IPS-18c (cell line): ENCODE measurements at regions not wholly inside any gene's neighbourhood (a gene's known extent, or its start where the extent isn't known, plus 50 kb on each side); places are given as distances from the start of the nearest gene placed in this dataset.

Experiments used
- H3K4me3 ChIP-seq: 2 replicates; pipeline ENCODE4 v1.7.0; 2013; ENCODE audit warnings: low read depth, mild to moderate bottlenecking, low read length, moderate library complexity; ENCODE audit not compliant: insufficient read depth
- H3K9me3 ChIP-seq: one replicate; pipeline ENCODE4 v1.6.1; 2013; ENCODE audit warnings: mild to moderate bottlenecking, low read length, moderate library complexity; ENCODE audit not compliant: control insufficient read depth, insufficient read depth

DNA sequence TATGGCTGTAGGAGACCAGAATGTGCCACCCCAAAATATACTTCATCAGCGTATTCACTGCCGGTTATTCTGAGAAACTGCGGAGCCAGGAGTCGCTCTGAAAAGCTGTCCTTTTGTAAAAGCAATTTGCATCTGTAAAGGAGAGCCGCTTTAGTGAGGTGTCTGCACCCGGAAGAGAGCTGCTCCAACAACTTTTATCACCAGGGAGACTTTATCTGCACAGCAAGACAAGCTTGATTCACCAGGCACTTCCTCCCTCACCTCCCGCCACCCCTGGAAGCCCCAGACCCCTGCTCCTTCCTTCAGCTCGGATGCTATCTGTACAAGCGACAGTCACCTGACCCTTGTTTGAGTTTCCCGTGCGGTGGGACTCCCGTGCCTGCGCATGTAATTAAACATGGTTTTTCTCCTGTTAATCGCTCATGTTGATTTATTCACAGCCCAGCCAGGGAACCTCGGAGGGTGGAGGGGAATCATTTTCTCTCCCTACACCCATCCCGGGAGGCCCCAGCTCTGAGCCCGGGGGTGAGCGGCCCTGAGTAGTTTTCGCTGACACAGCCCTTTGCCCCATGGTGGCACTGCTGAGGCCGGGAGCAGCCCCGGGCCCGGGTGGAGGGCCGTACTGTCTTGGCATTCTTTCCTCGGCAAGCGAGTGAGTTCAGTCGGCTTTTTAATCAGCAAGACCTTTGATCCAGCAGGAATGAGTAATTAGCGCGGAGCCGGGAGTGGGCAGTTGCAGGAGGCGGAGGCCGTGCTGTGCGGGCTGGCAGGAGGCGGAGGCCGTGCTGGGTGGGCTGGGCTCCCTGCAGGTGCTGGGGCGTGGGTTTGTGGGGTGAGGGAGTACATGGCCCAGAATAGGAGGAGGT, 222.7 kb upstream of the CIBAR2 start:
- peak overlapping the region; percentile 36 for H3K4me3 ChIP-seq
- peaks cover 2% of the 10 kb centered on the region for H3K9me3 ChIP-seq

DNA sequence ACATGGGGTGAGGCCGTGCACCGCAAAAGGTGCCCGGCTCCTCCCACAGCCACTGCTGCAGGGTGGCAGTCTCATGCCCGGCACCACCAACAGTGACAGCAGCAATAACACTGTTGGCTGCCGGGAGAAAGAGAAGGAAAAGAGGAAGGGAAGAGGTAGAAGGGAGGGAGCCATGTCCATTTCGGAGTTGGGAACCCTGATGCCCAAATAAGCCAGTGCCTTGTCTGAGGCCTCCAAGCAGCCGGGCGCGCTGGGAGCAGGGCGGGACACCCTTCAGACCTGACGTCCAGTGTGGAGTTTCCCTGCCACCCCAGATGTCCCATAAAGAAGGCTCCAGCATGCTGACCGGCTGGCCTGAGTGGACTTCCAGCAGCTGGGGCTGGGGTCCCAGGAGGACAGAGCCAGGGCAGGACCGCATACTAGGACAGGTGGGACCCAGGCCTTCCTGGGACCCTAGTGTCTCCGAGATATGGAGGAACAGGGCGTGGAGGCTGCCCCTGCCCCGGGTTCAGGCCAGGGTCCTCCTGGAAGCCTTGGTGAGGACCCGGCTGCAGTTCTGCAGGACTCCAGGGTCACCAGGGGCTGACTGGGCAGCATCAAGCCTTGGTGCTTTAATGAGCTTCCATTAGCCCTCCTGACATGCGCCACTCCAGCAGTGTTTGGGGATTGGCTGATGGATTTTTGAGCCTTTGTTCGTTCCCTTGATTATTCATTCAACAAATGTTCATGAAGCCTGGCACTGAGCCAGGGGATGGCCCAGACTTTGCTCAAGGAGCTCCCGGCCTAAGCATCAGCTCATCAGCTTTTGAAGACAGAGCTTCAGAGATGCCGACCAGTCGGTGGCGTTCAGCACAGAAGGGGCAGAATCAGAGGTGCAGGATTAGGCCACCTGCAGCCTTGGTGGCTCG, 223.6 kb upstream of the CIBAR2 start:
- H3K9me3 ChIP-seq = peaks cover 2% of the 10 kb centered on the region
- H3K4me3 ChIP-seq = no peak overlapping the region; the same call in 1 of the 2 replicates

DNA sequence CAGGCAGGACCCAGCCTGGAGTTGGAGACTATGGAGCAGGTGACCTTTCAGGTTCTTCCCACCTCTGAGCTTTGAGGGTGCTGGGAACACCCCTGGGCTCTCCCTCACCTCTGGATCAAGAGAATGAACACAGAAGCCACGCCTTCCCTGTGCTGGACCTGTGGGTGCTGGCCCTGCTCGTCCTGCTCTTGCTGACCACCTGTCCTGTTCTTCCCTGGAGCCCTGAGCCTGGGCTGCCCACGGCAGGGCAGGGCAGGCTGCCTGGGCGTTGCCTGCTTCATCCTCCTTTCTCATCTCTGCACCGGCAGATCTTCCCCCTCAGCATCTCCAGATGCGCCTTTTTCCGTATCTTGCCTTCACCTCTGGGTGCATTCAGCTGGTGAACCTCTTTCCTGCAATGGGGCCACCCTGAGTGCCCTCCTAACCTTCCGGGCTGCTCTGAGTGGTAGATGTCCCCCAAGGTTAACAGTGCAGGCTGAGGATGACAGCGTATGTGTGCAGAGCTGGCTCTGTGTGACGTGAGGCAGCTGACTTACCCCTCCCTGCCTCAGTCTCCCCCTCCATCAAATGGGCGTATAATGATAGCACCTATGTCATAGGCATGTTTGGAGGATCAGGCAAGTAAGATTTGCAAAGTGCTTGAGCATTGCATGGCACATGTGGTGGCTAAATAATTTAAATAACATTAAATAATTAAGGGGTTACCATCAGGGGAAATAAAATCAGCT, 225.8 kb upstream of the CIBAR2 start:
- Histone ChIP-seq H3K9me3 (peaks cover 2% of the 10 kb centered on the region), H3K4me3 (no peak overlapping the region)

DNA sequence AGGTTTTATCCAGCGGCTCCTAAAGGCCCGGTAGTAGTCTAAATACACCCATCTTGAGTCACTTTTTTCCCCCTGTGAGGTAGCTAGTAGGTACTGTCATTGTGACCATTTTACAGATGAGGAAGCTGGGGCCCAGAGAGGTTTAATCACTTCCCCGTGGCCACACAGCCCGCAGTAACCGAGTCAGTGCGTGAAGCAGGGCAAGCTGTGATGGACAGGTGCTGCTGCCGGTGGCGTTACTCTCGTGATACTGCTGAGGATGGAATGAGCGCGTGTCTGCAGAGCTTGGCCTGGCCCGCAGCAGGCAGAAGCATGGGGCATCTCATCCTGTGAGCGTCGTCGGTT, 226.3 kb upstream of the CIBAR2 start:
- Histone ChIP-seq H3K4me3 (no peak overlapping the region), H3K9me3 (peaks cover 2% of the 10 kb centered on the region)

DNA sequence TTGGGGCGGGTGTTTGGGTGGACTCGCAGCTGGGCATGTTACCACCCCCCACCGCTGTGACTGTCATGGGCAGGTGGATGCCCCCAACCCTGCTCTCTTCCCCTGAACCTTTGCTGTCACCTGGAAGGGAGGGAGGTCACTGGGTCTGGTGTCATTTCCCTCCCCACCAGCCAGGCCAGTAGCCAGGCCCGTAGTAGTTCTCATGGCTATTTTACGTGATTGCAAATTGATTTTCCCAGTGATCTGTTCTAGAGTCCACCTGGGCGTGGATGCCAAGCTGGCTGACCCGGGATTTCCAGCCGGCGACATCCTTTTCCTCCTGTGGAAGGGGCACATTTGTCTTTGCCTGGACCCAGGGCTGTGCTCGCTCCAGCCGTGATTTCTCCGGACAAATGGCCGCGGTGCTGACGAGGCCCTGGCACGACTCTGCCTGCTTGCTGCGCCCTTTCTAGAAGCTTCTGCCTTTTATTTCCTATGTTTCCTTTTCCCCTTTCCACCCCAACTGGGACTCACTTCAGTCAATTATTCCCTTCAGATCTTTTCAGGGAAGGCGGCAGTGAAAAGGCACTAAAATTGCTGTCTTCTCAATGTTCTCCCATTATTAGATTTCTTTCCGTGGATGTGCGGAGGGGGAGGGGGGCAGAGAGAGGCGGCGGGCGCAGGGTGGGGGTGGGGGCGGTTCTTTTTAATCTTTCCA, 226.9 kb upstream of the CIBAR2 start:
- H3K9me3 ChIP-seq = peaks cover 2% of the 10 kb centered on the region
- no peak overlapping the region for H3K4me3 ChIP-seq

DNA sequence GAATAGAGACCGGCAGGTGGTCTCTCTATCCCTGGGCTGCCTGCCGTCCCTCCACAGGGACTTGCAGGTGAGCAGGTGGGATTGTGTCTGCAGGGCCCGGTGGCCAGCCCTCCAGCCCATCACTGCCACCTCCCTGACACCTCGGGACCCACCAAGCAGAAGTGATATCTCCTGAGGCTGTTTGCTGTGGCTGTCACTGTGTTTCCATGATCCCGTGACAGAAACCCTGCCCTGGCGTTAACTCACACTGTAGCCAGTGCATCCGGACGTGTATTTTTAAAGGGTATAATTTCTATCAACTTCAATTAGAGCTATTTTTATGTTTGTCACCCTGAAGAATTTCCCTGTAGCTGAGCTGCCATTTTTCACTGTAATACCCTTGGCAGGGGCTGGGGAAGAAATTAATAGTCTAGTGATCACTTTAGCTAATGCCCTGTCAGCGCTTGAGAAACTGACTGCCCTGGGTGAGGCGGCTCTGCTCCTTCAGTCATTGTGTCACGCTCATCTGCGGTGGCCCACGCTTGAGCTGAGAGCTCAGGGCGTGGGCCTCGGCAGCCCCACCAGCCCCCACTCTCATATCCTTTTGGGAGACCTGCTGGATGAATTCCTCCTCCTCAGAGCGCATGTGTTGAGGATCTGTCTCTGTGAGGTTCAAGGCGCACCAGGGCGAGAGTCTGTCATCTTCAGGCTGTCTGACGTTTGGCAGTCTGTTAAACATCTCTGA, 229.9 kb upstream of the CIBAR2 start:
- Histone ChIP-seq H3K9me3 (no peaks in the 10 kb centered on the region), H3K4me3 (no peak overlapping the region)

DNA sequence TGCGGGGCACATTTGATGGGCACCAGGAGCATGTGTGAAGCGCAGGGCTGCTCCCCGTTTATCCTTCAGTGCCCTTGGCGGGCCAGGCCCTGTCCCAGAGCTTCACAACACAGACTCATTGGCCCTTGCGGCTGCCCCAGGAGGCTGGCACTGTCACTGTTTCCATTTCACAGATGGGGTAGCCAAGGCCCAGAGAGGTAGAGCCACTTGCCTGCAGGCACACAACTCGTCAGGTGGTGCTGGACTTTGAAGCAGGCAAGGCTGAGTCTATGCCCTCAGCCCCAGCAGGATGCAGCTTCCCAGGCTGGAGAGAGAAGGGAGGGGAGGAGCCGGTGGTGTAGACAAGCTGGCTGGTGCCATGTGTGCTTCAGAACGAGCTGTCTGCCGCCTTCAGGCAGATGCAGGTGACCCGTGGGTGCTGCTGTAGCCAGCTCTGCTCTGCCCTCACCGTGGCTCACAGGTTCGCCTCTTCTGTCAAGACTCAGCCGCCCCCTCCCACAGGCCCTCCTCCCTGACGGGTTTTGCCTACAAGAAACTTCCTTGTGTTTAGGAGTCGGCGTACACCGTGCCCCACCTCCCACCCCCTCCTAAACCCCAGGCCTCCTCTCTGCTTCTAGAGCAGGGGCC, 232.3 kb upstream of the CIBAR2 start:
- H3K4me3 ChIP-seq = no peak overlapping the region
- no peaks in the 10 kb centered on the region for H3K9me3 ChIP-seq

DNA sequence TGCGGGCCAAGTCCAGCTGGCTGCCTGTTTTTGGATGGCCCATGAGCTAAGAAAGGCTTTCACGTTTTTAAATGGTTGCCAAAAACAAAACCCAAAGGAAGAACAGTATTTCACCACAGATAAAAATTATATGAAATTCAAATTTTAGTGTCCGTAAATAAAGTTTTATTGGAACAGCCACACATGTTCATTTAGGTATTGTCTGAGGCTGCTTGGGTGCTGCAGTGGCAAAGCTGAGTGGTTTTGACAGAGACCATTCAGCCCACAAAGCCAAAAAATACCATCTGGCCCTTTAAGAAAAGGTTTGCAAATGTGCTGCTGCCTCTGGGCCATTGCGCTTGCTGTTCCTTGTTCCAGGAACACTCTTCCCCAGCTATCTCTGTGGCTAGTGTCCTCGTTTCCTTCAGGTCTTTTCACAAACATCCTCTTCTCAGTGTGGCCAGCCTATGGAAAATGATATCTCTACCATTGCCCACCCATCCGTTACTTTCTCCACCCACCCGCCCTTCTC, 232.9 kb upstream of the CIBAR2 start:
- Histone ChIP-seq H3K9me3 (no peaks in the 10 kb centered on the region), H3K4me3 (no peak overlapping the region)

DNA sequence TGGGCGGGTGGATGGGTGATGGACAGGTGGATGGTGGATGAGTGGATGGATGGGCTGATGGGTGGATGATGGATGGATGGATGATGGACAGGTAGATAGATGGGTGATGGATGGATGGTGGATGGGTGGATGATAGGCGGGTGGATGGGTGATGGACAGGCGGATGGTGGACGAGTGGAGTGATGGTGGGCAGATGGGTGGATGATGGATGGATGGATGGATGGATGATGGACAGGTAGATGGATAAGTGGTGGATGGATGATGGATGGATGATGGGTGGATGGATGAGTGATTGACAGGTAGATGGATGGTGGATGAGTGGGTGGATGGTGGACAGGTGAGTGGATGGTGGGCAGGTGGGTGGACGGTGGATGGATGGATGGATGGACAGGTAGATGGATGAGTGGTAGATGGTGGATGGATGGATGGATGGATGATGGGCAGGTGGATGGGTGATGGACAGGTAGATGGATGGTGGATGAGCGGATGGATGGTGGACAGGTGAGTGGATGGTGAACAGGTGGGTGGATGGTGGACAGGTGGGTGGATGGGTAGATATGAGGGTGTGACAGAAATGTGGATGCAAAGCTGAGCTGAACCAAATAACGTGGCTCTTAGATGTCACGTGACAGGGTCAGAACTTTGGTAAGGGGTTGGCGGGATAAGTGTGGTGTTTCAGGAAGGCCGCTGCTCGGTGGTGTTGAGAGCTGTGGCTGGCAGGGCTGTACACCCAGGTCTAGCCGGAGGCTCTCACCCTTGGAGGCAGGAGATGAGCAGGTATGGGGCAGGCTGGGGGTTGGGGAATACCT, 234.3 kb upstream of the CIBAR2 start:
- no peaks in the 10 kb centered on the region for H3K9me3 ChIP-seq
- H3K4me3 ChIP-seq = no peak overlapping the region

DNA sequence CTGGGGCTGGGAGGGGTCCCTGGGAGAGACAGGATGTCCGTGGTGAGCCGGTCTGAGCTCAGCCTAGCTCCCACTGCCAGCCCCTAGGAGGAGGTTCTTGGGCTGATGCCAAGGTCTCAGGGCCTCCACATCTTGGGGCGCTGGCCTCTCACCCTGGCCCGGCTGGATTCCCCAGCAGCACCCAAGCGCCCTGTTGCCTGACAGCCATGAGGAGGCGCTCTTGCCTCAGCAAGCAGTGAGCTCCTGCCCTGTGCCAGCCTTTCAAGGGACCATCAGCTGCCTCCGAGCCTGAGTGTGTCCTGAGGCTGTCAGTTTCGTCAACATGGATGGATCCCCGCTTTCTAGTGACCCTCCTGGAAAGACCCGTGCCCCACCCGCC, 234.9 kb upstream of the CIBAR2 start:
- no peak overlapping the region for H3K4me3 ChIP-seq
- no peaks in the 10 kb centered on the region for H3K9me3 ChIP-seq

DNA sequence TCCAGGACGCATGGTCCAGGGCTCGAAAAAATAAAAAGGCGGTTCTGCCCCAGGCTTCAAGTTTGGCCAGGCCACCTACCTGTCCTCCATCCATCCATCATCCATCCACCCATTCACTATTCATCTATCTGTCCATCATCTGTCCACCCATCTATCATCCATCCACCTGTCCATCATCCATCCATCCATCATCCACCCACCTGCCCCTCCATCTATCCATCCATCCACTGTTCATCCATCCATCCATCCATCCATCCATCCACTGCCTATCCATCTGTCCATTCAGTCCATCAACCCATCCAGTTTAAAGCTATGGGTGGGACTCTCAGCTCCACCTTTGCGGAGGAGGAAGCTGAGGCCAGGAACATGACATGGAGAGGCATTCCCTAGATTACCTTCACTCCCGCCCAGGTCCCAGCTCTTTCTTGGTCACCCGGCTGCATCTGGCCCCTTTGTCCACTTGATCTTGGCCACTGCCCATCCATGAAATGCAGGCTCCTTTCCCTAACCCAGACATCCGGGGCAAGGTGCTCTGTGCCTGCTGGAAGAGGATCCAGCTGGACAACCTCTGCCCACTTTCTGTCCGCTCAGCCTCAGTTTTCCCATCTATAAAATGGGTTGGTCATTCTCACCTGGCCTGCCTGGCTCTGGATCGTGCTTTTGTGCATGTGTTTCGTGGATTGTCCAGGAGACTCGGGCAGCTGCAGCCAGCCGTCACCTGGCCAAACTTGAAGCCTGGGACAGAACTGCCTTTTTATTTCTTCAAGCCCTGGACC, 236.0 kb upstream of the CIBAR2 start:
- no peak overlapping the region for H3K4me3 ChIP-seq
- no peaks in the 10 kb centered on the region for H3K9me3 ChIP-seq

DNA sequence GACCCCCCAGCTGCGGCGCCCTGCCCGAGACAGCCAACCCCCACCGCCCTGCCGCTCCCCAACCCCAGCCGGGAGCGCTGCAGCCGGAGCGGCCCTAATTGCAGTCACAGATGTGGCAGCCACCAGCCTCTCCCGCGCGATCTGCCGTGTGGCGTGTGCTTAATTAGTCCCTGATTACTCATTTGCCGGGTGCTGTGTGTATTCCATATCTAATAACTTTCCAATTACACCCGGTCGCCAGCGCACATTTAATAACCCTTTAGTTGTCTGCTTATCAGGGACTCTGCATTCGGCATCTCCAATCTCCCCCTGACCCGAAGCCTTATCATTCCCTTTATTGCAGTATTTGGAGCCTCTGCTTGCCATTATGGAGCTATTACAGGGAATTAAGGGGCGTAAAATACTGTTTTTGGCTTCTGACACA, 236.7 kb upstream of the CIBAR2 start:
- no peak overlapping the region for H3K4me3 ChIP-seq

DNA sequence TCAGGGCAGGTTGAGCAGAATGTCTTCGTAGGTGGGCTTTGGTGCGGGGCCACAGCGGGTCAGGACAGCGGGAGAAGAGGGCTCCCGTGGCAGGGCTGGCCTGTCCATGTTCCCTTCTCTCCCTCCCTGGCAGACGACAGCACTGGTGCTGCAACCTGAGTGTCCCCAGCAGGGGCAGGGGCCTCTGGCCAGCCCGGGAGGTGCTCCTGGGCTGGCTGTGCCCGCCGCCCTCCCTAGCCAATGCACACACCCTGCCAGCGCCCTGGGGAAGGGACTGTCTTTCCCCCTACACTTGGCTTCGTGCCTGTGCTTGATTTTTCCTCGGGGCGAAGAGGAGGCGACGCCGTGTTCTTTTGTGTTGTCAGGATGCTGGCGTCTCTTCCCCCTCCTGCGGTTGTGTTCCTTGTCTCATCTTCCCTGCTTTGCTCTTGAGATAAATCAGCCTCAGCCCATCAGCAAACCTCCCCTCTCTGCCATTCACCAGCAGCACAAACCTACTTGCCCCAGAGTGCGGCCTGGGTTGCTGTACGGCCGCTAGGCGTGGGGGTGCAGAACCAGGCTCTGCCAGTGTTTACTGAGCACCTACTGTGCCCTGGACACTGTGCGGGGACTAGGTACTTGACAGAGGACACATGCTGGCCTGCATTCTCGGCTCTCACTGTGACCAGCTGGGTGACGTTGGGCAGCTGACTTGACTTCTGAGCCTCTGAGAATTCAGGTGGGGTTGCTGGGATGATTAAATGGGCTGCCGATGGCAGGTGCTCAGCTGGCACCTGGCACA, 237.3 kb upstream of the CIBAR2 start:
- Histone ChIP-seq H3K9me3 (no peaks in the 10 kb centered on the region), H3K4me3 (no peak overlapping the region)

More for the DNA sequence above, 236.7 kb upstream of the CIBAR2 start:
- no peaks in the 10 kb centered on the region for H3K9me3 ChIP-seq

DNA sequence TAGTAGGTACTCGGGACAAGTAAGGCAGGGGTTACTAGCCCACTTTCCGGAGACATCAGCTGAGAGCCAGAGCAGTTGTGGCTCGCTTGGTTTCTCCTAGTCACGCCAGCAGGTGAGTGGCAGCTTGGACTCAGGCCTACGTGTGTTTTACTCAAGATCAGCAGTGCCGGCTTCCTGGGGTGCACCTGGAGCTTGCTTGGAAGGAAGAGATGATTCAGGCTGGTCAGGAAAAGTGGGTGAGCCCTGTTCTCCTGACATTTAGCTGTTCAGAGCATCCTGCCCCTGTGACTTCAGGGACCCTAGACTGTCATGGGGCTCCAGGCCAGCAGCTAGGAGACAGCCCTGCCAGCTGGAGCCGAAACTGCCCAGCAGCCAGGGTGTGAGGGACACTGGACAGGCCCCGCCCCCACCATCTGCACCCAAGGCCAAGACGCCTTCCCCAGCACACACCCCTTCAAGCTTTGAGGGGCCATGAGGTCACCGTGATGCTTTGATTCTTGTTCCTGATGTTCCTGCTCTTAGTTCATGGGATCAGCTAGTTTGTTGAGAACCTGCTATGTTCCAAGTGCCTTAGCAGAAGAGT, 238.0 kb upstream of the CIBAR2 start:
- H3K4me3 ChIP-seq = no peak overlapping the region

More for the DNA sequence above, 238.0 kb upstream of the CIBAR2 start:
- no peaks in the 10 kb centered on the region for H3K9me3 ChIP-seq
